Upper lobe of left lung (tissue), 6 donors: ENCODE measurements at regions not wholly inside any gene's neighbourhood (a gene's known extent, or its start where the extent isn't known, plus 50 kb on each side); places are given as distances from the start of the nearest gene placed in this dataset.

ENCODE experiments used
- ATAC-seq, 2 donors: fragments of 200-7000 bp; cut with Tn5 transposase; one replicate each; pipeline ENCODE4 v1.9.1; 2022; ENCODE audit warnings: mild to moderate bottlenecking in 2 of 2, moderate library complexity in 2 of 2; ENCODE audit not compliant: low FRiP score in 2 of 2
- DNase-seq, 2 donors: peaks; one replicate each; pipeline ENCODE4 v3.0.0-alpha.2; 2019 to 2020
- H3K27ac ChIP-seq, 4 donors: fragments of 200-600 bp; sonication (generic); one replicate each; pipeline ENCODE4 v1.5.1; 2016 to 2019
- H3K27me3 ChIP-seq, 4 donors: fragments of 200-600 bp; sonication (generic); one replicate each; pipeline ENCODE4 v1.5.1; 2017 to 2019
- H3K36me3 ChIP-seq, 4 donors: fragments of 200-600 bp; sonication (generic); one replicate each; pipeline ENCODE4 v1.5.1; 2016 to 2019
- H3K4me1 ChIP-seq, 4 donors: fragments of 200-600 bp; sonication (generic); one replicate each; pipeline ENCODE4 v1.5.1; 2018 to 2019
- H3K4me3 ChIP-seq, 4 donors: fragments of 200-600 bp; sonication (generic); one replicate each; pipeline ENCODE4 v1.5.1; 2017 to 2019; ENCODE audit warnings: mild to moderate bottlenecking in 2 of 4, moderate library complexity in 1 of 4
- H3K9me3 ChIP-seq, 4 donors: fragments of 200-600 bp; sonication (generic); one replicate each; pipeline ENCODE4 v1.5.1; 2018 to 2019
- EP300 ChIP-seq, 4 donors: sonication (generic); formaldehyde crosslinking; IDR thresholded peaks; one replicate each; pipeline ENCODE4 v1.5.1; 2017; ENCODE audit warnings: antibody characterized with exemption in 4 of 4, control low read depth in 2 of 4
- POLR2A ChIP-seq, 4 donors: fragments of 450-650 bp; IDR thresholded peaks; one replicate each; pipeline ENCODE4 v1.5.1; 2016 to 2017; ENCODE audit warnings: antibody characterized with exemption in 4 of 4, mild to moderate bottlenecking in 2 of 4
- POLR2AphosphoS5 ChIP-seq, 2 donors: sonication (generic); formaldehyde crosslinking; IDR thresholded peaks; one replicate each; pipeline ENCODE4 v1.5.1; 2017; ENCODE audit warnings: antibody characterized with exemption in 2 of 2
- WGBS, 2 donors: methylation state at CpG; one replicate each; pipeline ENCODE4 v1.1.5; 2017 to 2018; 5-methylcytosine and 5-hydroxymethylcytosine counted together
- TF ChIP-seq, protein P1 (sequence below), 6 experiments: fragments of 450-650 bp in 4 of 6; fragments of 200-600 bp in 2 of 6; sonication (generic) in 2 of 6; IDR thresholded peaks; one replicate each; pipeline ENCODE4 v1.5.1; 2016 to 2019; ENCODE audit warnings: antibody characterized with exemption in 6 of 6
- donor health status: DM: no; HTN: no; CAD: no; lungs with moderate emphysema.
- donor health status: DM: no; HTN: yes; CAD: no; lungs with severe emphysema.

DNA sequence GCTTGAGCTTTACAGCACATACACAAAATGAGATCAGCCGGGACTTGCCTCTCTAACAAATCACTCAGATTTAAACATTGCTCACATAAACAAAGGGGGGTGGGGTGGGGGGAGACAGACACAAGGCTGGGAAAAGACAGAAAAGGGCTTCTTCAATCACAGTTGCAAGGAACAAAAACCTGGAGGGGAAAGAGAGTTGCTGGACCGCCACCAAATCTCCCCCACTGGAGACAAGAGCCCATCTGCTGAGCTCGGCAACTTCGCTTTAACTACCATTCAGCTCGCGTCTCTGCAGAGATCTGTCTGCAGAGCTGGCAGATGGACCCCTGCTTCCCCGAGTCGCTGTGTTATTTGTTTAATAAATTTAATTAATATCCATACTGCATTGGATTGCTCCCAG lies 165.0 kb downstream of the RCN1 start:
- 50 to 58% methylated on average over 8 of the region's 8 CpGs for WGBS, 2 donors
- Histone ChIP-seq H3K36me3 (no peaks in the 10 kb centered on the region), H3K4me1 (peaks cover 0 to 9% (median 2%) of the 10 kb centered on the region in 4 donors), H3K9me3 (no peaks in the 10 kb centered on the region), H3K27me3 (no peaks in the 10 kb centered on the region), H3K27ac (no peak overlapping the region), H3K4me3 (no peak overlapping the region)
- ATAC-seq: no peak
- no peak for DNase-seq
- TF ChIP-seq, protein P1, sequence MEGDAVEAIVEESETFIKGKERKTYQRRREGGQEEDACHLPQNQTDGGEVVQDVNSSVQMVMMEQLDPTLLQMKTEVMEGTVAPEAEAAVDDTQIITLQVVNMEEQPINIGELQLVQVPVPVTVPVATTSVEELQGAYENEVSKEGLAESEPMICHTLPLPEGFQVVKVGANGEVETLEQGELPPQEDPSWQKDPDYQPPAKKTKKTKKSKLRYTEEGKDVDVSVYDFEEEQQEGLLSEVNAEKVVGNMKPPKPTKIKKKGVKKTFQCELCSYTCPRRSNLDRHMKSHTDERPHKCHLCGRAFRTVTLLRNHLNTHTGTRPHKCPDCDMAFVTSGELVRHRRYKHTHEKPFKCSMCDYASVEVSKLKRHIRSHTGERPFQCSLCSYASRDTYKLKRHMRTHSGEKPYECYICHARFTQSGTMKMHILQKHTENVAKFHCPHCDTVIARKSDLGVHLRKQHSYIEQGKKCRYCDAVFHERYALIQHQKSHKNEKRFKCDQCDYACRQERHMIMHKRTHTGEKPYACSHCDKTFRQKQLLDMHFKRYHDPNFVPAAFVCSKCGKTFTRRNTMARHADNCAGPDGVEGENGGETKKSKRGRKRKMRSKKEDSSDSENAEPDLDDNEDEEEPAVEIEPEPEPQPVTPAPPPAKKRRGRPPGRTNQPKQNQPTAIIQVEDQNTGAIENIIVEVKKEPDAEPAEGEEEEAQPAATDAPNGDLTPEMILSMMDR (IDR thresholded peaks at IDR 0.05): no peak
- TF ChIP-seq EP300 (IDR thresholded peaks at IDR 0.05): no peak
- no peak for TF ChIP-seq POLR2A (IDR thresholded peaks at IDR 0.05)
- no peak for TF ChIP-seq POLR2AphosphoS5 (IDR thresholded peaks at IDR 0.05)

DNA sequence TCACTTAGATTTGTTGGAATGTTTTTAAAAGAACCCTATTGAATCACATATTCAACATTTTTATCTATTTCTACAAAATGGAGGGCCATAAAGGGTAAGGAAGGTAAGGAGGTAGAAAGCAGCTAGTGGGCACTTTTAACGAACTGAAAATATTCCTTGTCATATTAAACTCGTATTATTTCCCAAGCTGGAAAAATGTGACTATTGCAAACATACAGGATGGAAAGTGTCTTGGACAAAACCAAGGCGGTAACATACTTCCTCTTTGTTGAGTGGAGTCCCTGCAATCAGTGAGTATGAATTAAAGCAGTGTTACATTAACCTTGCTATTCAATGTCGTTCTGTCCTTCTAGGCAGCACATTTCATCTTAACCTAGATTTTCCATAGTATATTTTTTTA lies 165.6 kb downstream of the RCN1 start:
- TF ChIP-seq, protein P1 (IDR thresholded peaks at IDR 0.05): no peak
- TF ChIP-seq POLR2AphosphoS5 (IDR thresholded peaks at IDR 0.05) (no peak), POLR2A (IDR thresholded peaks at IDR 0.05) (no peak), EP300 (IDR thresholded peaks at IDR 0.05) (no peak)
- H3K27me3 ChIP-seq: no peaks in the 10 kb centered on the region
- no peak overlapping the region for H3K4me3 ChIP-seq
- WGBS, 2 donors: 47 to 50% methylated on average over 4 of the region's 4 CpGs
- DNase-seq (no peak), ATAC-seq (no peak)
- H3K27ac ChIP-seq: no peak overlapping the region
- no peaks in the 10 kb centered on the region for H3K36me3 ChIP-seq
- H3K4me1 ChIP-seq: peaks cover 0 to 9% (median 2%) of the 10 kb centered on the region in 4 donors
- no peaks in the 10 kb centered on the region for H3K9me3 ChIP-seq

DNA sequence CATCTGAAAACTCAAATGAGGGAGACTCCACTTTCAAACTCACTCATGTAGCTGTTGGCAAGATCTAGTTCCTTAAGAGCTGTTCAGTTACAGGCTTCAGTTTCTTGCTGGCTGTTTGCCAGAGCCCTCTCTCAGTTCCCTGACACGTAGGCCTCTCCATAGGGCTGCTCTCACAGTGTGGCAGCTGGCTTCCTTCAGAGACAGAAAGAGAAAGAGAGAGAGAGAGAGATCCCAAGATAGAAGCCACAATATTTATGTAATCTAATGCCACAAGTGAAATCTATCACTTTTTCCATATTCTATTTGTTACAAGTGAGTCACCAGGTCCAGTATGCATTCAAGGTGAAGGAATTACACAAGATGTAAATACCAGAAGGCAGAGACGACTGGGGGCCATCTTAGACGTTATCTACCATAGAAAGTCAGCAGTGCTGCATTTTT lies 168.8 kb downstream of the RCN1 start:
- DNase-seq (peak in 1 of 2 donors; percentile 84), ATAC-seq (peak in 1 of 2 donors; percentile 59)
- TF ChIP-seq POLR2AphosphoS5 (IDR thresholded peaks at IDR 0.05) (no peak), POLR2A (IDR thresholded peaks at IDR 0.05) (no peak), EP300 (IDR thresholded peaks at IDR 0.05) (no peak)
- TF ChIP-seq, protein P1 (IDR thresholded peaks at IDR 0.05): no peak
- 11 to 33% methylated on average over 3 of the region's 3 CpGs for WGBS, 2 donors
- Histone ChIP-seq H3K4me1 (peaks cover 0 to 9% (median 2%) of the 10 kb centered on the region in 4 donors), H3K27me3 (no peaks in the 10 kb centered on the region), H3K27ac (no peak overlapping the region), H3K9me3 (no peaks in the 10 kb centered on the region), H3K4me3 (no peak overlapping the region), H3K36me3 (no peaks in the 10 kb centered on the region)

DNA sequence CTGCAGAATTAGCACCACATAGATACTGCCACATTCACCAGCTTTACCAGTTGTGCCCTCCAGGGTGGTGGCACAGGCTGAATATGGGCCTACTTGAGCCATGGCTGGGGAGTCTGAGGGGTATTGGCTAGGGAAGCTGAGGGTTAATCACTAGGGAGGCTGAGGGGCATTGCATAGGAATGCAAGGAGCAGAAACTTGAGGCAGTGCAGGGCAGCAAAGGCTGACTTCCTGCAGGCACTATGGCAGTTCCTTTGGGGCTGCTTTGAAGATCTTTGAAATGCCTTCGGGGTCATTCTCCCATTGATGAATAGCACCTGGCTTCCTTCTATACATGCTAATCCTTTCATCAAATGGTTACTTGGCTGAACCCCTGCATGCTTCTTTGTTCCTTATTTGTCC lies 171.5 kb downstream of the RCN1 start:
- 71 to 80% methylated on average over 1 of the region's 1 CpG for WGBS, 2 donors
- DNase-seq: no peak
- ATAC-seq: no peak
- Histone ChIP-seq H3K4me3 (no peak overlapping the region), H3K36me3 (no peaks in the 10 kb centered on the region), H3K27me3 (no peaks in the 10 kb centered on the region), H3K4me1 (peaks cover 0 to 9% (median 2%) of the 10 kb centered on the region in 4 donors), H3K27ac (no peak overlapping the region), H3K9me3 (no peaks in the 10 kb centered on the region)
- TF ChIP-seq, protein P1 (IDR thresholded peaks at IDR 0.05): no peak
- no peak for TF ChIP-seq EP300 (IDR thresholded peaks at IDR 0.05)

DNA sequence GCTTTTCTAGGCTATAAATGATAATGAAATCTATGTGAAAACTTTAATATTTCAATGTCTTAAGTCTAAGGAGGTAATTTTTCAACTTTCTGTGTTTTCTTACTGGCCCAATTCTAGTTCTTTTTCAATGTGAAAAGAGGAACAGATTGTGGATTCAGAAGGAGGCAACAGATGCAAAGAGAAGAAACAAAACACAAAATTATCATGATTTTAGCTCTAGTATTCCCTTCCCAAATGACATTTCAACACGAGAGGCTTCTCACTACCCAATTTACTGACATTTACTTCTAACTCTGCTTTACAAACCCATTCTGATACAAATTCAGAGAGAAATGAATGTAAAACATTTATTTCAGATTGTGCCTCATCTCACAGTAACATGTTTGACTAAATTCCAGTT lies 169.4 kb downstream of the WT1 start:
- H3K4me3 ChIP-seq: no peak overlapping the region
- H3K9me3 ChIP-seq: no peaks in the 10 kb centered on the region
- ATAC-seq: no peak
- H3K27ac ChIP-seq: no peak overlapping the region
- 71 to 79% methylated on average over 1 of the region's 1 CpG for WGBS, 2 donors
- H3K27me3 ChIP-seq: no peaks in the 10 kb centered on the region
- no peaks in the 10 kb centered on the region for H3K36me3 ChIP-seq
- H3K4me1 ChIP-seq: no peaks in the 10 kb centered on the region
- TF ChIP-seq POLR2AphosphoS5 (IDR thresholded peaks at IDR 0.05): no peak
- TF ChIP-seq, protein P1 (IDR thresholded peaks at IDR 0.05): no peak
- TF ChIP-seq EP300 (IDR thresholded peaks at IDR 0.05): no peak
- TF ChIP-seq POLR2A (IDR thresholded peaks at IDR 0.05): no peak
- DNase-seq: no peak
